Heart left ventricle (tissue), 13 donors: ENCODE measurements at regions not wholly inside any gene's neighbourhood (a gene's known extent, or its start where the extent isn't known, plus 50 kb on each side); places are given as distances from the start of the nearest gene placed in this dataset.

Experiments used
- CTCF ChIP-seq, 12 donors: fragments of 200-600 bp; sonication (generic) in 4 of 12; IDR thresholded peaks; one replicate each; pipeline versions ENCODE4 v1.5.0 to v1.8.0; 2018 to 2022; ENCODE audit warnings: antibody characterized with exemption in 12 of 12, mild to moderate bottlenecking in 5 of 12
- POLR2A ChIP-seq, 2 donors: fragments of 450-650 bp; IDR thresholded peaks; one replicate each; pipeline ENCODE4 v1.6.1; 2017; ENCODE audit warnings: antibody characterized with exemption in 2 of 2, mild to moderate bottlenecking in 2 of 2, moderate library complexity in 2 of 2
- donor health status: ischemic (EF 13 %, LVEDD 7.1; RV severe dilation, severe dysfunction).
- donor health status: DM: no; HTN: yes; CAD: no.
- donor health status: DM: no; HTN: no; CAD: no.
- donor health status: ischemic (EF 25% LVEDD 6.9; RV normal size, moderate dysfunction).
- donor health status: ischemic (EF 25% LVEDD 5.7; RV mildly dilated, moderate dysfunction).
- donor health status: ischemic (EF 35%, LVEDD 5.7; RV mildly dilated, moderate dysfunction).
- donor health status: nonischemic (EF 11% LVEDD 7.7; RV severe dilation, severe dysfunction).
- donor health status: DM: yes; HTN: yes; CAD: no.
- donor health status: PGD.
- donor health status: ischemic (EF 29% LVEDD 5.4; RV normal size, mild dysfunction).
- donor health status: nonischemic (EF 23%, LVEDD 6.1; RV moderate dilation, normal function).

GRCh38 chr13:40075281-40075680, 419.8 kb downstream of the COG6 start:
- TF ChIP-seq CTCF (IDR thresholded peaks at IDR 0.05) (no peak), POLR2A (IDR thresholded peaks at IDR 0.05) (no peak)
